Right atrium auricular region (tissue), 2 donors: ENCODE measurements at regions not wholly inside any gene's neighbourhood (a gene's known extent, or its start where the extent isn't known, plus 50 kb on each side); places are given as distances from the start of the nearest gene placed in this dataset.

Source experiments
- DNase-seq: peaks from one replicate; pipeline ENCODE4 v3.0.0-alpha.2; 2019; ENCODE audit warnings: low spot score
- H3K27ac ChIP-seq, 2 donors: fragments of 200-600 bp; sonication (generic); 1 replicate in 1 of 2; 2 replicates in 1 of 2; pipeline ENCODE4 v1.5.1; 2016 to 2019
- H3K27me3 ChIP-seq, 2 donors: fragments of 200-600 bp; sonication (generic); one replicate each; pipeline versions ENCODE4 v1.5.1 to v1.6.0; 2017 to 2019
- H3K36me3 ChIP-seq: fragments of 200-600 bp; sonication (generic); one replicate; pipeline ENCODE4 v1.5.1; 2016
- H3K4me1 ChIP-seq, 2 donors: fragments of 200-600 bp; sonication (generic); one replicate each; pipeline versions ENCODE4 v1.5.1 to v1.6.0; 2017 to 2019
- H3K4me3 ChIP-seq, 2 donors: fragments of 200-600 bp; sonication (generic); 1 replicate in 1 of 2; 2 replicates in 1 of 2; pipeline ENCODE4 v1.5.1; 2017 to 2019; ENCODE audit warnings: mild to moderate bottlenecking in 1 of 2, moderate library complexity in 1 of 2
- H3K9me3 ChIP-seq, 2 donors: fragments of 200-600 bp; sonication (generic); one replicate each; pipeline ENCODE4 v1.5.1; 2019
- TF ChIP-seq, protein P1 (sequence below), 2 donors: fragments of 200-600 bp; sonication (generic); IDR thresholded peaks; one replicate each; pipeline ENCODE4 v1.5.1; 2019; ENCODE audit warnings: antibody characterized with exemption in 2 of 2

DNA sequence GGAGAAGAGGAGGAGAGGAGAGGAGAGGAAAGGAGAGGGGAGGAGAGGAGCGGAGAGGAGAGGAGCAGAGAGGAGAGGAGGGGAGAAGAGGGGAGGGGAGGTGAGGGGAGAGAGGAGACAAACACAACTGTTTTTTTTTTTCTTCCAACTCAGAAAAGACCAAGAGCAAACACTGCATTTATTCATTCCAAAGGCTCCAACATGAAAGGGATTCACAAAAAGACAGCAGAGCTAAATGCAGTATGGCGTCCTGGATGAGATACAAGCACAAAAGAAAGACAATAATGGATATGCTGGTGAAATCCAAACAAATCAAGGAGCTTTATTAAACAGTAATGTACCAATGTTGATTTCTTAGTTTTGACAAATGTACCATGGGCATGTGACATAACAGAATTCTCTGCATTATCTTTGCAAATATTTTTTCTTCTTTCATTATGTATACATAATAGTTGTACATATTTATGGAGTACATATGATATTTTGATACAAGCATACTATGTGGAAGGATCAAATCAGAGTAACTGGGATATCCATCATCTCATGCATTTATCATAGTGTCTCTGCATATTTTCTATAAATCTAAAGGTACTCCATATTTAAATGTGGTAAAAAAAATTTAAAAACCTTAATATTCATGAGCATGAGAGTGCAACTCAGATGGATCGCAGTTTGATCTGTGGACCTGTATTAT is 204.6 kb downstream of the CBLN4 start:
- no peaks in the 10 kb centered on the region for H3K4me1 ChIP-seq
- H3K9me3 ChIP-seq: no peaks in the 10 kb centered on the region
- no peak overlapping the region for H3K27ac ChIP-seq
- H3K27me3 ChIP-seq: no peaks in the 10 kb centered on the region
- H3K4me3 ChIP-seq: no peak overlapping the region
- DNase-seq: no peak
- H3K36me3 ChIP-seq: no peaks in the 10 kb centered on the region
- TF ChIP-seq, protein P1, sequence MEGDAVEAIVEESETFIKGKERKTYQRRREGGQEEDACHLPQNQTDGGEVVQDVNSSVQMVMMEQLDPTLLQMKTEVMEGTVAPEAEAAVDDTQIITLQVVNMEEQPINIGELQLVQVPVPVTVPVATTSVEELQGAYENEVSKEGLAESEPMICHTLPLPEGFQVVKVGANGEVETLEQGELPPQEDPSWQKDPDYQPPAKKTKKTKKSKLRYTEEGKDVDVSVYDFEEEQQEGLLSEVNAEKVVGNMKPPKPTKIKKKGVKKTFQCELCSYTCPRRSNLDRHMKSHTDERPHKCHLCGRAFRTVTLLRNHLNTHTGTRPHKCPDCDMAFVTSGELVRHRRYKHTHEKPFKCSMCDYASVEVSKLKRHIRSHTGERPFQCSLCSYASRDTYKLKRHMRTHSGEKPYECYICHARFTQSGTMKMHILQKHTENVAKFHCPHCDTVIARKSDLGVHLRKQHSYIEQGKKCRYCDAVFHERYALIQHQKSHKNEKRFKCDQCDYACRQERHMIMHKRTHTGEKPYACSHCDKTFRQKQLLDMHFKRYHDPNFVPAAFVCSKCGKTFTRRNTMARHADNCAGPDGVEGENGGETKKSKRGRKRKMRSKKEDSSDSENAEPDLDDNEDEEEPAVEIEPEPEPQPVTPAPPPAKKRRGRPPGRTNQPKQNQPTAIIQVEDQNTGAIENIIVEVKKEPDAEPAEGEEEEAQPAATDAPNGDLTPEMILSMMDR (IDR thresholded peaks at IDR 0.05): no peak

DNA sequence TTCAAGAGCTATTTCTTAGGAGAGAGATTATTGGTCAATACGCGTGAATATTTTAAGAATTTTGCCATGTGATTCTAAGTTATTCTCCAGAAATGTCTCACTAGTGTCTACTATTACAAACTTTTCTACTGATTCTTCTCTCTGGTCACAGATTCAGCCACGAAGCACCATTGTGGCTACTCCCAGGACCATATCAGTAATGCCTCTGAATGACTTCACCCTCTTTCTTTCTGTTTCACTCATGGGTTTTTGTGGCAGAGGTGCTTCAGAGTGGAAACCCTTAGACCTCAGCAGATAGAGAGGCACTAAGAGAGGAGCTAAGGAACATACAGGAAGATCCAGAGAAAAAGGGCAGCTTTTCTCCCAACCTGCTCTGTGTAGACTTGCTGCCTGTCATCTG is 211.3 kb downstream of the CBLN4 start:
- H3K27me3 ChIP-seq: no peaks in the 10 kb centered on the region
- TF ChIP-seq, protein P1 (IDR thresholded peaks at IDR 0.05): no peak
- no peak overlapping the region for H3K27ac ChIP-seq
- no peak for DNase-seq
- no peaks in the 10 kb centered on the region for H3K4me1 ChIP-seq
- H3K9me3 ChIP-seq: peaks cover 0 to 3% of the 10 kb centered on the region in 2 donors
- no peaks in the 10 kb centered on the region for H3K36me3 ChIP-seq
- H3K4me3 ChIP-seq: no peak overlapping the region

DNA sequence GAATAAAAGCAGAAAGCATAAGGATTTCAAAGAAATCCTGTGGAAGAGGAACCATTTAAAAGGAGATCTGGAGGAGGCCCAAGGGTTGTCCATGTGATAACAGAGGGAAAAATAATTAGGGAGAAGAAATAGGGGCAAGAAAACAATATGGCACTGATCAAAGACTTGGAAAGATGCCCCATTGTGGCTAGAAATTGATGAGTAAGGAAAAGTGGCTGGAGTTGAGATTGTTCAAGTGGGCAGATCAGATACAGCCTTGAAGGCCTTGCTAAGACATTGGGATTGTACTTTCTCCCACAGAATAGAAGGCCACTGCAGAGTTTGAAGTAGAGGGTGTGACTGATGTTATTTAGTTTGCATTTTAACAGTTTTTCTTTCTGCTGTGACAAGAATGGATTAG is 213.3 kb downstream of the CBLN4 start:
- DNase-seq: no peak
- no peak overlapping the region for H3K27ac ChIP-seq
- H3K4me3 ChIP-seq: no peak overlapping the region
- H3K4me1 ChIP-seq: no peaks in the 10 kb centered on the region
- no peaks in the 10 kb centered on the region for H3K36me3 ChIP-seq
- no peaks in the 10 kb centered on the region for H3K27me3 ChIP-seq
- TF ChIP-seq, protein P1 (IDR thresholded peaks at IDR 0.05): no peak
- H3K9me3 ChIP-seq: peaks cover 0 to 3% of the 10 kb centered on the region in 2 donors

DNA sequence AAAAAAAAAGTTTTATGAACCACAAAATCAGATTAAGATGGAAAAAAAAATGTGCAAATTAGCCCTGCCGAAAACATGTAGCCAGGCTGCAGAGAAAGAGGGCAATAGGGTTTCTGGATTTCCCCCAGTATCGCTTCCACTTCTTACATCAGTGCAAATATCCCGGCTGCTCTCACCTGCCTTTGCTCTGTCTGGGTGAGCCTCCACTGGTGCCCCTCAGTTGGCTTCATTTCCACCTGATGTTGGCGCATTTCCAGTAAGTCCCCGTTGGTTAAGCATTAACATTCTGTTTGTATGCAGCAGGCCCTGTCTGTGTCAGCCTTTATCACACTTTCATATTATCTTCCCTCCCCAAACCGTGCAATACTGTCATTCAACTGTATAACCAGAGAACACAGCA is 215.1 kb downstream of the CBLN4 start:
- Histone ChIP-seq H3K4me1 (no peaks in the 10 kb centered on the region), H3K36me3 (no peaks in the 10 kb centered on the region), H3K27me3 (no peaks in the 10 kb centered on the region), H3K4me3 (no peak overlapping the region), H3K27ac (no peak overlapping the region), H3K9me3 (peaks cover 0 to 3% of the 10 kb centered on the region in 2 donors)
- TF ChIP-seq, protein P1 (IDR thresholded peaks at IDR 0.05): no peak
- no peak for DNase-seq

DNA sequence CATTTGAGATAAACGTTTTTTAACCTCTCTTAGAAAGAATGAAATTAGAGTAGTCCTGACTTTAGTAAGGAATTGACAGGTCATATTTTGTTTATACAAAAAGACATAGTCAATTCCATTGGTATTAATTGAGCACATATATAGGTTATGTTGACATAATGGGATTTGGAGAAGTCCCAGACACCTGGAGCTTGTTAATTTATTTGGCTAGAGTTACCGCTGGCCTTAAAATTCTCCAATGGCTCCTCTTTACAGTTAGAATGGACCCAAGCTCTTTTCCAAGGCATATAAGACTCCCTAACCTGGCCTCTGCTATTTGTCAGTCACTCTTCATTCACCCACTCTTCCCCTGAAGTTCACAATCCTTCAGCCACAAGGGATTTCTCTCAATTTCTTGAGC is 221.3 kb downstream of the CBLN4 start:
- no peaks in the 10 kb centered on the region for H3K27me3 ChIP-seq
- H3K4me3 ChIP-seq: no peak overlapping the region
- H3K9me3 ChIP-seq: no peaks in the 10 kb centered on the region
- H3K4me1 ChIP-seq: no peaks in the 10 kb centered on the region
- no peaks in the 10 kb centered on the region for H3K36me3 ChIP-seq
- no peak overlapping the region for H3K27ac ChIP-seq
- TF ChIP-seq, protein P1 (IDR thresholded peaks at IDR 0.05): no peak
- no peak for DNase-seq

DNA sequence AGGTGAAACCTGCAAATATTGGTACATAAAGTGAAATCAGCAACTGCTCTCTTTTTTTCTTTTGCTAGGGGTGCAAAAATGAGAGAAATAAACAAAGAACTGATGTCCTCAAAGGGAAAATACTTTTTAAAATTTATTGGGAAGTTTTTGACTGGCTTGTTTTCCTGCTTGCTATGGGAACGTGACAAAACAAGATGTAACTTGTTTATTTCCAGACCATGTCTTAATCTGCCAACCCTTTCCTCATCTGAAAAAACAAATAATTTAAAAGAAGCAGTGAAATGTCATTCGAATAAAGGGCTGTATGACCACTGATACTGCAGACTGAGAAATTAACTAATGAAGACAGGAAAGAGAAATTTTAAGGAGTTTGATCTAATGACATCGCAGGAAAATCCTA is 221.9 kb downstream of the CBLN4 start:
- Histone ChIP-seq H3K4me1 (no peaks in the 10 kb centered on the region), H3K27ac (no peak overlapping the region), H3K27me3 (no peaks in the 10 kb centered on the region), H3K36me3 (no peaks in the 10 kb centered on the region), H3K4me3 (no peak overlapping the region), H3K9me3 (no peaks in the 10 kb centered on the region)
- TF ChIP-seq, protein P1 (IDR thresholded peaks at IDR 0.05): no peak
- DNase-seq: no peak
